SK-N-MC (cell line): ENCODE measurements at regions not wholly inside any gene's neighbourhood (a gene's known extent, or its start where the extent isn't known, plus 50 kb on each side); places are given as distances from the start of the nearest gene placed in this dataset.

Experiments
- EZH2 ChIP-seq: fragments of 200-600 bp; sonication (generic); IDR thresholded peaks from one replicate; pipeline ENCODE4 v1.6.1; 2017; ENCODE audit warnings: antibody characterized with exemption
- FOXP2 ChIP-seq: optimal IDR thresholded peaks from 2 replicates; pipeline ENCODE3; 2011; ENCODE audit warnings: mild to moderate bottlenecking, moderate library complexity; ENCODE audit not compliant: insufficient read depth; ENCODE audit errors: extremely low read length, control extremely low read depth
- POLR2AphosphoS5 ChIP-seq: IDR thresholded peaks from 2 replicates; pipeline ENCODE4 v1.6.1; 2012; ENCODE audit warnings: mild to moderate bottlenecking, low read depth, low read length, borderline replicate concordance

DNA sequence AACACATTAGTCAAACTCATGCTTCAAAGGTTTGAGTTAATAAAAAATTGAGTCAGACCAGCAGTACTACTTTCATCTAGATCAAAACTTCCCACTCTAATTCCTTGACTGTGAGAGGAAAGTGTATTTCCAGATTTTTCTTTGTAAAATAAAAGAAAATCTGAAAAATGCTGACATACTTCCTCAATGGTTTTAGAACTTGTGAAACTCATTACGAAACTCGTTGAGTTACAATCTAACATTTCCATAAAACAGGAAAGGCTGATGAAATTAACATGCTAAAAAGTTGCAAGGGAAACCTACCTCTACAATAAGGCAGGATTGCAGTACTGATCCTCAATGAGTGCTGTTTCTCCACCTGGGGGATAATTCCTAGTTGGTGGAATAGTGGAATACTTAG, 217.8 kb upstream of the HCCS start:
- TF ChIP-seq EZH2 (no peak), POLR2AphosphoS5 (no peak), FOXP2 (no peak)
